H1 (cell line): ENCODE measurements at regions not wholly inside any gene's neighbourhood (a gene's known extent, or its start where the extent isn't known, plus 50 kb on each side); places are given as distances from the start of the nearest gene placed in this dataset.

Experiments used
- ATF2 ChIP-seq: IDR thresholded peaks from 2 replicates; pipeline ENCODE4 v1.6.1; 2012; ENCODE audit warnings: low read length, inconsistent platforms
- CBX5 ChIP-seq: fragments of 300-800, 300-1000 bp; sonication (generic); IDR thresholded peaks from 2 replicates; pipeline ENCODE4 v1.7.1; 2016; ENCODE audit warnings: antibody characterized with exemption, low read length, low read depth
- FOSL1 ChIP-seq: IDR thresholded peaks from 2 replicates; pipeline ENCODE4 v1.6.1; 2011; ENCODE audit warnings: mild to moderate bottlenecking, low read depth, low read length, moderate library complexity; ENCODE audit not compliant: insufficient read depth
- KDM4A ChIP-seq: IDR thresholded peaks from one replicate; pipeline ENCODE4 v1.7.1; 2012; ENCODE audit warnings: low read depth, mild to moderate bottlenecking, moderate library complexity, low read length, inconsistent platforms; ENCODE audit not compliant: severe bottlenecking
- NRF1 ChIP-seq: IDR thresholded peaks from 2 replicates; pipeline ENCODE4 v1.6.1; 2011; ENCODE audit warnings: mild to moderate bottlenecking, low read depth, low read length, improper control_type of control experiment

- TF ChIP-seq NRF1 (no peak), CBX5 (no peak), KDM4A (no peak), ATF2 (no peak), FOSL1 (no peak)
These were observed 121.5 kb downstream of the ASCL4 start (continued) for GRCh38 chr12:107895966-107896365.
